ENCODE measurements at regions not wholly inside any gene's neighbourhood (a gene's known extent, or its start where the extent isn't known, plus 50 kb on each side); places are given as distances from the start of the nearest gene placed in this dataset.

DNA sequence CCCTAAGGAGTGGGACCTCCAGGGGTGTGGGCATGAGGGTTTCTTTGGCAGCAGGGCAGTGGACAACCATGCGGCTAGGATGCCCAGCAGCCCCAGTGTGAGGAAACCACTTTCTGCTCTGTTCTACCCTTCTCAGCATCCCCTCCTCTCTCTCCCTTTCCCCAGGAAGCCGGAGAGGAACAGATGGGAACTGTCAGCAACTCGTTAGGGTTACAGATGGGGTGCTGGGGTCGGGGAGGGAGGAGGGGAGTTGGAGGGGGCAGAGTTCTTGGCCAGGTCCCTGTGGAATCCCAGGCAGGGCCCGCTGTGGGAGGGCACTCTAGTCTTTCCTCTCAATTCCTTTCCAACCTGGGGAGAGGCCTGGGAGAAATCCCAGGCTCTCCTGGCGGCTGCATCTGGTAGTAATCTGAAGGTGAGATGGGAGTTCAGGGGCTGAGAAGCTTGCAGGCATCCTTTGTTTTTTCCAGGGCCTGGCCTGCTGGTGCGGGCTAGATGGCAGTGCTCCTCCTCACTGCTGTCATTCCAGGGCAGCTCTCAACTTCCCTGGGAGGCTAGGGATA lies 93.9 kb upstream of the CSF3R start:
- no peak for DNase-seq (ENCODE audit: low read depth in 2 of 2)

GRCh38 chr1:36576118-36576517 lies 93.4 kb upstream of the CSF3R start:
- DNase-seq (ENCODE audit: low read depth in 2 of 2): peak in 1 of 2 donors; percentile 39

- no peak for DNase-seq (ENCODE audit: low read depth in 2 of 2)
Measured at GRCh38 chr1:36573445-36573844, 90.7 kb upstream of the CSF3R start.

GRCh38 chr1:36572906-36573305 lies 90.2 kb upstream of the CSF3R start:
- DNase-seq (ENCODE audit: low read depth in 2 of 2): no peak

DNA sequence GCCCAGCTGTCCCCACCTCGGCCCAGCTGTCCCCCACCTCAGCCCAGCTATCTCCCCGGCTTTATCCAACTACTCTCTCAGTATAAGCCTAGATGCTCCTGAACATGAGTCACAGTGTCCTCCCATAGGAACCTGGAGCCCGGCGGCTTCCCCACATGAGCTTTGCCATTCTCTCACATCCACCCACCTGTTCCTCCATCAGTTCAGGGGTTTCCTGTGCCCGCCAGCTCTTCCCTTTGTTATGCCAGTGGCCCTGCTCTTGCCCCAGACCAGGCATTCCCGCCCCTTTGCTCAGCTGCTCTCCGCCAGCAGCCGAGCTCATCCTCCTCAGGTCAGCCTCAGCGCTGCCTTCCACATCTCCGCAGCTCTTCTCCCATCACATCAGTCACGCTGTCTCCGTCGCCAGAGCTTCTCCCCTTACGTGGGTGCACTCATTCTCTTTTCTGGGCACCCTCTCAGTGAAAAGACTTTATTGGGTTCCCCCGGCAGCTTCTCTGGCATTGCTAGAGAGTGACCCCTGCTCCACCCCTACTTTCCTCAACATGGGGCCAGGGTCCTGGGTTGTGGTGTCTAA lies 89.5 kb upstream of the CSF3R start:
- no peak for DNase-seq (ENCODE audit: low read depth in 2 of 2)

DNA sequence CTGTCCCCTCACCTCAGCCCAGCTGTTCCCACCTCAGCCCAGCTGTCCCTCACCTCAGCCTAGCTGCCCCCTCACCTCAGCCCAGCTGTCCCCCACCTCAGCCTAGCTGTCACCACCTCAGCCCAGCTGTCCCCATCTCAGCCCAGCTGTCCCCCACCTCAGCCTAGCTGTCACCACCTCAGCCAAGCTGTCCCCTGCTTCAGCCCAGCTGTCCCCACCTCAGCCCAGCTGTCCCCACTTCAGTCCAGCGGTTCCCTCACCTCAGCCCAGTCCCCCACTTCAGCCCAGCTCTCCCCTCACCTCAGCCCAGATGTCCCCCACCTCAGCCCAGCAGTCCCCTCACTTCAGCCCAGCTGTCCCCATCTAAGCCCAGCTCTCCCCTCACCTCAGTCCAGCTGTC lies 88.4 kb upstream of the CSF3R start:
- DNase-seq (ENCODE audit: low read depth in 2 of 2): no peak

DNA sequence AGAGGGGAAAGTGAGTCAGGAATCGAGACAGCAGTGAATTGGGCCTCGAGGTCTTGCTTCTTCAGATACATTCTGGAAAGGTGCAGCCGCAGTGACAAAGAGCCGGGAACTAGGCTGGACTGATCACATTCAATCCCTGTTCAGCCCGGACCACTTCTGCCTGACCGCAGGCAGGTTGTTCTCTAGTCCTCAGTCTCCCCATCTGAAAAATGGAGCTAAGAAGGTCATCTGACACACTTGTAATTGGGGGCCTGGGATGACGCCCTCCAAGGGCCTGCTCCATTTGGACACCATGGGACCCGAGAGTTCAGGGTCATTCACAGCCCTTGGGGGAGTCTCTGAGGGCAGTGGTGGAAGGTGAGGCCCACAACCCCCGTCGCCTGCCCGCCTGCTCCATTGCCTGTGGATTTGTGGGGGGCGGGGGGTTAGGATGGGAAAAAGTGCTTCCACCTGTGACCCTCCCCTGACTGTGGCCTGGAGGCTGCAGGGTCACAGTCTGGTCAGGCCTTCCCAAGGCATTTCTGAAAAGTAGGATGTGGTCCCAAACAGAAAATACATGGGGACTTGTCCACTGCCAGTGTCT lies 87.9 kb upstream of the CSF3R start:
- DNase-seq (ENCODE audit: low read depth in 2 of 2): no peak

GRCh38 chr1:36570006-36570405 lies 87.3 kb upstream of the CSF3R start:
- no peak for DNase-seq (ENCODE audit: low read depth in 2 of 2)

- no peak for DNase-seq (ENCODE audit: low read depth in 2 of 2)
Measured at GRCh38 chr1:36567601-36568341, 85.1 kb upstream of the CSF3R start.

DNA sequence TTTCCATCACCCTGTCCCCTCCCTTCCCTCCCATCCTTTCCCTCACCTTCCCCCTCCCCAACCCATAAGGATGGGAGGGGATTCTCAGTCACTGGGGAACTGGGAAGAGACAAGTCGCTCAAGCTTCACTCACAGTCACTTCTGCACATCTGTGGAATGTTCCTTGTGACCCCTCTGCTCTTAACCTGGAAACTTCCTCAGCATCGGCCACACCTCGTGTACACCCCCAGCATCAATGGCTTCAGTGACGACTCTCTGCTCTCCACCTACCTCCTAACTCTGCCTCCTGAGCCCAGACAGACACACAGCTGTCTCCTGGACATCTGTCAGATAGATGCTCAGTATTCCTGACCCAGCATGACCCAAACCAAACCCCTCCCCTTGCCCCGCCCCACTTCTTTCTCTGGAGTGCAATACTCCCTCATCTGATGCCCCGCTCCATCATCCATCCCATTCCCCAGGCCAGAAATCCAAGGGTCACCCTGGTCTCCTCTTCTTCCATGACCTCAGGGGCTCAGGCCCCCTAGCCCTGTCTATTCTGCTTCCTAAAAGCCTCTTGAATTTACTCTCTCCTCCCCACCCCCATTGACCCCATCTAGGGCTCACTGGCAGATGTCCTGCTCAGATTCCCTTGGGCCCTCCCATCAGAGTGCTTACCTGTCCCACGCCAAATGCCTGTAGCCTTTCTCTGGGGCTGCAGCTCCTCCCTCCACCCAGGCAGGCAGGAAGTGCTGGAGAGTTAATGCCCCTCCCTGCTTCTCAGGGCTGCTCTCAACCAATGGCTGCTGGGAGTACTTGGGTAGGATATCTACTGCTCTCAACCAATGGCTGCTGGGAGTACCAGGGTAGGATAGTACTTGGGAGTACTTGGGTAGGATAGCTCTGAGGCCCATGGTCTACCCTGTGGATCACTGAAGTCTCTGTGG lies 83.1 kb upstream of the CSF3R start:
- no peak for DNase-seq (ENCODE audit: low read depth in 2 of 2)

- no peak for DNase-seq (ENCODE audit: low read depth in 2 of 2)
Measured at GRCh38 chr1:36562181-36562685, 79.5 kb upstream of the CSF3R start.

- DNase-seq (ENCODE audit: low read depth in 2 of 2): no peak
Measured at GRCh38 chr1:36561361-36561724, 78.6 kb upstream of the CSF3R start.

GRCh38 chr1:36560621-36561360 lies 78.1 kb upstream of the CSF3R start:
- no peak for DNase-seq (ENCODE audit: low read depth in 2 of 2)

DNA sequence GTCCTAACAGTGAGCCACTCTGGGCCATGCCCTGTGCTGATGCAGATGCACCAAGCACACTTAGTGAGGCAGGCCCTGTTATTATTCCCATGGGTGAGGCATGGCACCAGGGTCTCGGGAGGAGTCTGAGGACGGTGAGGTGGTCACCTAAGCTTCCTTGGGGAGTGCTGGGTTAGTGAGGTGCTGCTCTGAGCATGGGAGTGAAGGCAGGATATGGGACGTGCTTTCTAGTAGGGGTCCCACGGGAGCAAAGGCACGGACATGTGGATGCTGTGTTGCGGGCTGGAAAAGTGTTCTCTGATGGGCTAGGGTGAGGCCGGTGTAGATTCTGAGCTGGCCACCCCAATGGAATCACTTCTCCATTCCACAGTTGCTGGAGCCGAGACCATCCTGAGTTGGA lies 77.5 kb upstream of the CSF3R start:
- DNase-seq (ENCODE audit: low read depth in 2 of 2): no peak

- DNase-seq (ENCODE audit: low read depth in 2 of 2): no peak
Measured at GRCh38 chr1:36559061-36559460, 76.3 kb upstream of the CSF3R start.

DNA sequence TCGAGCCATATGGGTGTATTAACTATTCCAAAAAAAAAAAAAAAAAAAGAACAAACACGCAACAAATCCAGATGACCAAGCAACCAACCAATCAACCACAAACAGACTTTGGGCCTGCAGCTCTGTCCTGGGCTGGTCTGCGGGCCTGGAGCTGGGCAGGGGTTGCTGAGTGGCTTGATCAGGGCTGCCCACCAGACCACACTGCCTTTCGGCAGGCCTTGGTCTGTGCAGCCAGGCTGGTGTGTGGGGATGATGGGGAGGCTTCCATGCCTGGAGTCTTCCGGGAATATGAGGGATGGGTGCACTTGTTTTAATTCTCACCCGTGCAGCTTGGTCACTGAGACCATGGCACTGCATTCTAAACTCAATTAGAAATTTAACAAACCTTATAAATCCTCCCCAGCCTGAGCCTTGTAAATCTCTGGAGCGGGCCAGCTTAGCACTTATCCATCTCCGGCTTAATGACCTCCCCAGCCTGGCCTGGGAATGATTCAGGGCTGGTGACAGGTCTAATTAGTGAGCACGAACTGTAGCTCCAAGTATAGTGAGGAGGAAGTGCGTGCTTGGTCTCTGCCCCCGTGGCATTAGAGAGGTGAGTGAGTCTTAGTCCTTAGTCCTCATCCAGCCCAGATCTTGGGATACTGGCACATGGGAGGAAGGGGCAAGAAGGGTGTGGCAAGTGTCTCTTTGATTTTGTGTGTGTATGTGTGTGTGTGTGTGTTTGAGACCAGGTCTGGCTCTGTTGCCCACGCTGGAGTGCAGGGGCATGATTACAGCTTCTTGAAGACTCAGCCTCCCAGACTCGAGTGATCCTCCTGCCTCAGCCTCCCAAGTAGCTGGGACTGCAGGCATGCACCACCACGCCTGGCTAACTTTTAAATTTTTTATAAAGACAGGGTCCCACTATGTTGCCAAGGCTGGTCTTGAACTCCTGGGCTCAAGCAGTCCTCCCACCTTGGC lies 74.6 kb upstream of the CSF3R start:
- DNase-seq (ENCODE audit: low read depth in 2 of 2): no peak

GRCh38 chr1:36555041-36555440 lies 72.3 kb upstream of the CSF3R start:
- DNase-seq (ENCODE audit: low read depth in 2 of 2): no peak

DNA sequence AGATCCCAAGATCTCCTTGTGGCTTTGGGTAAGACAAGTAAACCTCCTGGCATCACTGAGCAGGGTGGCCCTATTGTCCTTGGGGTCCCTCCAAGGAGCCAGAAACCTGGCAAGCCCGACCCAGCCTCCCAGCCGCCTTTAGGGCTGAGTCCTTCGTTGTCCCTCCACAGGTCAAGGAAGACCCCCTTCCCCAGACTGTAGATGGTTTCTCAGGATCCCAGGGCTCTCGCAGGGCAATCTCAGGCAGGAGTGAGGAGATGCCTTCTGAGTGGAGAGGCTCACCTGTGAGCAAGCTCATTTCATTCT lies 71.6 kb upstream of the CSF3R start:
- DNase-seq (ENCODE audit: low read depth in 2 of 2): no peak

GRCh38 chr1:36553591-36554322 lies 71.0 kb upstream of the CSF3R start:
- peak; percentile 8 to 44 for DNase-seq (ENCODE audit: low read depth in 2 of 2)
